CD4-positive, alpha-beta T cell treated with Interleukin-12 subunit alpha and Interleukin-12 subunit beta, for 1 hour (primary cell): ENCODE measurements at regions not wholly inside any gene's neighbourhood (a gene's known extent, or its start where the extent isn't known, plus 50 kb on each side); places are given as distances from the start of the nearest gene placed in this dataset.
"Not testable (repeated sequence)": the region's sequence is repeated elsewhere in the genome, so short reads cannot be mapped to it uniquely, and the experiment has no call there.

Source experiments
- DNase-seq: peaks from one replicate; pipeline ENCODE4 v3.0.0-alpha.2; 2020

DNA sequence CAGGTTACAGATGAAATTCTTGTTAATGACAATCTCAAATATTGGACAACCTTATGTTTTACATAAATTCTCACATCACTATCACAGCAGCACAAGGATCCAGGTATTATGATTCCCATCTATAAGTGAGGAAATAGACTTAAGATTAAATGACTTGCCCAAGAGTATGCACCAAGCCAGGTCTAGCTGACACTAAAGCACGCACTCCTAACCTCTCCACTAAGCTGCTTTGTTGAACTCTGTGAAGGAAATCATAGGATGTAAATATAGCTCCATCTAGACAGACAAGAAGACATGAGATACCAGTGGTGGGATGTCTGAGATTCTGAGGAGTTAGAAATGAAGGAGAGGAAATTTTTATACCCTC, 87.9 kb downstream of the PHLDA1 start:
- no peak for DNase-seq

DNA sequence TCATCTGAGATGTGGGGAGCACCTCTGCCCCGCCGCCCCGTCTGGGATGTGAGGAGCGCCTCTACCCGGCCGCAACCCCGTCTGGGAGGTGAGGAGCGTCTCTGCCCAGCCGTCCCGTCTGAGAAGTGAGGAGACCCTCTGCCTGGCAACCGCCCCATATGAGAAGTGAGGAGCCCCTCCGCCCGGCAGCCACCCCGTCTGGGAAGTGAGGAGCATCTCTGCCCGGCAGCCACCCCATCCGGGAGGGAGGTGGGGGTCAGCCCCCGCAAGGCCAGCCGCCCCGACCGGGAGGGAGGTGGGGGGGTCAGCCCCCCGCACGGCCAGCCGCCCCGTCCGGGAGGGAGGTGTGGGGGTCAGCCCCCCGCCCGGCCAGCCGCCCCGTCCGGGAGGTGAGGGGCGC, 89.9 kb downstream of the PHLDA1 start:
- not testable (repeated sequence) for DNase-seq

DNA sequence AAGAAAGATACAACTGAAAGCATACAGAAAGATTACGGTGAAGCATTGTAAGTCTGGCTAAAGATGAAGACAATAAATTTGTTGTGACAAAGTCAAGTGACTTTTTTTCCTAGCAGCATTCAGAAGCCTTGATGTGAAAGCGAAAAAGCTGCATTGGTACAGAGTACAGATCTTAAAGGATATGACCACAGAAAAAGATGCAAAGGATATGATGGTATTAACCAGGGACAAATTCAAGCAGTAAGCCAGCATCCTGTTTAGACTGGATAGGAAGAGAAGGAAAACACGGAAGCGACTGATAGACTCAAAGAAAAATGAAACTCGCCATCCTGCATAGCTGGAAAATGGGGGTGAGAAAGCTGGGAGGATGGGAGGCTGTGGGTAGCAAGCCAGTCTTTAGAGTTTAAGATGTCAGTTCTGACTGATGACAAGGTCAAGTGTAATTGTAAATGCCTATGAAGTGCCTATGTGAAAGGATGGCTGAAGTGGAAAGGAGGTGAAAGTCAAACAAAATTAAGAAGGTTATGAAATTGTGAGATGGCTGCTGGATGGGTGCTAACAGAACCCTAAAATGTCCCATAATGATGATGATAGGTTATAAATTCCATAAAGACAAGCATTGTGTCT, 92.4 kb downstream of the PHLDA1 start:
- DNase-seq: no peak

DNA sequence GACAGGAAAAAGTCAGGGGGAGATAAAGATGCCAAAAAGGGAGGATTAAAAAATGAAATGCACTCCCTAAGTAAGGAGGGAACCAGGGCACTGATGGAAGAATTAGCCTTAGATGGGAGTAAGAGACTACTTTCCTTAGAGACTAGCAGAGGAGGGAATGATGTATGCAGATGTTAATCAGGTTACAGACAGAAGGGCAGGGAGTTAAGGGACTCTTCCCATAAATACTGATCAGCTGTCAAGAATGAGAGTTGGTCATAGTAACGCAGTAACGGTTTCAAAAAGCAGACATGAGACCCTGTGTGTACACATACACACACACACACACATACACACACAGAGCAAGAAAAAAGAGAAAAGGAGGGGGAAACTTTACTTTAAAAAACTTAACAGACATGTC, 93.4 kb downstream of the PHLDA1 start:
- DNase-seq: no peak

DNA sequence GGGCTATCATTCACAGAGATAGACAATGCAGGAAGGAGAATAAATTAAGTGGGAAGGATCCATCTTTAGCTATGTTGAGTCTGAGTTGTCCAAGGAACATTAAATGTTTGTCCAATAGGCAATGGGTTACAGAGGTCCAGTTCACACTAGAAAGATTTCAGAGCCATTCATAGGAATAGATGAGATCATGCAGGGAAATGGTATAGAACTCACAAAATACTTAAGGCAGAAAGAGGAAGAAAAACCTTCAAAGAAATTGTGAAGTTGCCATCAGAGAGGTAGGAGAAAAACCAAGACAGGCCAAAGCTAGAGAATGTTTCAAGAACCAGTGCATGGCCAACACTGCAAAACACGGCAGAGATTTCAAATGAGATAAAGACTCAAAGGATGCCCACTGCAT, 94.1 kb downstream of the PHLDA1 start:
- no peak for DNase-seq

DNA sequence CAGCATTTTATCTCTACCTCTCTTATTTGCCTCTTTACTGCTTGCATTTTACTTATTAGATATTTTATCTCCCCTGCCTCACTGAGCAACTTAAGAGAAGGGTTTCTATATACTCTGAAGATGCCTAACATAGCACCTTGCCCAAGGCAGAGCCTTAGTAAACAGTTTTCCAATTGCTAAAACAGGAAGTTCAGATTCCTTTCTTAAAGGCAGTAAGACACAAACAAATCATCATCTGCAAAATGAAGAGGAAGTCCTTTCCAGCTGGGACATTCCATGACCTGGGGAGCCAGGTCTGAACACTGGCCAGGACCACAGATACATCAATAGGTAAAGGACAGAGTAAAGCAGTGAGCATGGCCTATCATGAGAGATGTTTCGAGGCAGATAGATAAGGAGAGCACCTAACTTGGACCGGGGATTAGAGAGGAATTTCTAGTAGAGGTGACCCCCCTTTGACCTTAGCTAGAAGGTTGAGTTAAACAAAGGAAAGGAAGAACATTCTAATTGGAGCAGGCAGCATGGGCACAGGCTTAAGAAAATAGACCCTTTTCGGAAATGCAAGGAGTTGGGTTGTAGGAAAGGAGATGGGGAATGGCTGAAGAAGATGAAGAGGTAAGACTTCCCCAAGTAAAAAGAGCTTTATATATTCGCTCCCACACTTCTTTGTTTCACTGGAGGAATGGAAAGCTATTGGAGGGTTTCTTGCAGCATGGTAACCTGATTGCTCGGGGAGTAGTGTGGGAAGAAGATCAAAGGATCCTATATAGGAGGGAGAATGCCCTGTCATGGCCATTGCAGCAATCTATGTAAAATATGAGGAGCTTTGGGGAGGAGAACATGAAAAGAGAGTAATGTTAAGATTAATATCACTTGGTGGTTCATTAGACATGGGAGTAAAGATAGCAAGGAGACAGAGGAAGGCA, 94.8 kb downstream of the PHLDA1 start:
- no peak for DNase-seq

DNA sequence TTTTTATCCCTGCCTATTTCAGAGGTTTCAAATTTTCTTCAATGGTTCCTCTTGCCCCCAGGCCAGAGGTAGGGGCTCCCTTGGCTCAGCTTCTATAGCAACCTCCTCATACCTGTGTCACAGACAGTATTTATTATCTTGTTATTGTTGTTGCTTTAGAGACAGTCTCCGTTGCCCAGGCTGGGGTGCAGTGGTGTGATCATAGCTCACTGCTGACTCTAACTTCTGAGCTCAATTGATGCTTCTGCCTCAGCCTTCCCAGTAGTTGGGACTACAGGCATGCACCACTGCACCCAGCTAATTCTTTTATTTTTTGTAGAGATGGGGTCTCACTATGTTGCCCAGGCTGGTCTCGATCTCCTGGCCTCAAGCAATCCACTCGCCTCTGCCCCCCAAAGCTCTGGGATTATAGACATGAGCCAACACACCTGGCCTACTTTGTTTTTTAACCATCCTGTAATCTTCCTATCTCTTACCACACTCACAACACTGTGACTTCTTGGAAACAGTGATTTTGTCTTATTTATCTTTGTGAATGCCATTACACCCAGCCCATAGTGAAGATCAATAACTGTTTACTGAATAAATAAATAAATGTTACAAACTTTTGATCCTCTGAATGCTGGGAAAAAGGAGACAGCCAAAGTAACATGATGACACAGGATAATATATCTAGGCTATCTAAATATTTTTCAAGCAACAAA, 95.9 kb downstream of the PHLDA1 start:
- no peak for DNase-seq

DNA sequence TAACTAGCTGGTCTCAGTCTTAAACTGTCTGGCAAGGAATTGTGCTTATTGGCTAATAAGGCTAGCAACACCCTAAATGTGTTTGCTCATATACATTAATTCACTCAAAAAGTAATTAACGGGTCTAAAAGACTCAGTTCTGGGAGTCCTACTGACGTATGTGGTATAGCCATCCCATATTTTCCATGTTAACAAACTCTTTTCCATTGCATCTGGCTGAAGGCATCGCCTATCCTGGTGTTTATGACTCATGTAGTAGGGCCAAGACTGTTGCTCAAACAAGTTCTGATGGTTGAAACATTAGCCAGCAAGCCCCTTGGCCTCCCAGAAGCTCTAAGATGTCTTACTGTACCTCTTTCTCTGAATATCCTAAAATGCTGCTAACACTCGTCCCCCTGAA, 98.5 kb downstream of the PHLDA1 start:
- DNase-seq: no peak

DNA sequence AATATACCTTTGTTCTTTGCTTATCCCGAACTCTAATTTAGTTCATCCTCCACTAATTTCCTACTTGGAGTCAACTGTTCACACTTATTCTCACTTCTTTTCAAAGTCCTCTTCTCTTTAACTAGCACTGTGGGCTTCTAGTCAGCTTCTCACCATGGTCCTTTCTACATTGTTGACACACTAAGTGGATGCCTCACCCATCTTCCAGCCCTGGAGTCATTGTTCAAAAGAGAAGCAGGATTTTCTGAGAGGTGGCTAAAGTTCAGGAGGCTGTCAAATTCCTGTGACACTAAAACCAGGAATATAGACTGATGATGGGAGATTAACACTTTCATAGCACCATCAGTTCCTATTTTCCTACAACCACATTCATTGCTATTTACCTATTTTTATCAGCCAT, 99.3 kb downstream of the PHLDA1 start:
- DNase-seq: no peak

DNA sequence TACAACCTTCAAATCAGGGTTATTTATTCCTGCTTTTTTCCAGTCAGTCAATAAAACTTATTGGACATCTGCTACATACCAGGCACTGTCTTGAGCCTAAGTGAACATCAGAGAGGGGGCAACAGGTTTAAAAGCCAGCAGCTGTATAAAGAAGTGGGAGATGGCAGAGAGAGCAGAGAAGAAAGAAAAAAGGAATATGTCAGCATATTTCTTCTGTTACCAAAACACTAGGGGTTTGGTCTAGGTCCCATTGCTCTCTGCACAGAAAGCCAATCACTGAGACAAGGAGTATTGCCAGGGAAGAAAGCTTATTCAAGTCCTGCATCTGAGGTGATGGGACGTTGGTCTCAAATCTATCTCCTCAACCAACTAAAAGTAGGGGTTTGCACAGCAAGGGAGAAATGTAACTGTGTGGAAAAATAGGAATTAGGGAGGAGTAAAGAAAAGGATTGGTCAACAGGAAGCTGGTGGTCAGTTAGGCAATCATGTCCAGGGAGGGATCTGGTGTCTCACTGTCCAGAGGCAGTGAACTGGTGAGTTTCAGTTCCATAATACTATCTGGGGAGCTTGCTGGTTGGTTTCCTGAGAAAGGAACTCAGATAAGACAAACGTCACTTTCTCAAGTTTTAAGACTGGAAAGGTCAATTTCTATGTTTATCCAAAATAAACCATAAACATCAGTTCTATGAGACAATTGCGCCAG, 107.5 kb downstream of the PHLDA1 start:
- no peak for DNase-seq

DNA sequence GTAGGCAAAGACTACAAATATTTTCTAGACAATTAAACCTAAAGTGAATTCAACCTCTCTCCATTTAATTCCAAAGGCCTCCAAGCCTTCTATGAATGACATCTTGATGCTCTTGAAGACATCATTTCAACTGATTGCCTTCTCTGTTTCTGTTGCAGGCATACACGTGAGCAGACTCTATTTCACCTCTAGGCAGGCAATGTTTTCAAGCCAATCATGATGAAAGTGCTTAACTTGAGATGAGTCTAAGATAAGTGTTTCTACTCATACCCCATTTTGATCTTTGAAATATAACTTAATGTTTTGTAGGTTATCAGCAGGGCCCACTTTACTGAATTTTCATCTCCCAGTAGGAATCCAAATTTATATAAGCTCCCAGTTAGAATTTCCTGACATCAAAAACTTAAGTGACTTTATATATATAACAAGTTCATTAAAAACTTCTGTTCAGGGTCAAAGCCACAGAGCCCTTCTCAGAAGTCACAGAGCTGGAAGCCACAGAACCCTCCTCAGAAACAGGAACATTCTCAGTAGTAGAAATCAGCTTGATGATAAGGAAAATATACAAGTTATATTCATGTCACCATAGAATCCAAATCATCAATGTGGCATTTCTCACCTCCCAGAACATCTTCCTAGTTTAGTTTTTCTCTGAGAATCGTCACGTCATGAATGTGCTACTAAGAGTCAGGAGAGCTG, 108.5 kb downstream of the PHLDA1 start:
- no peak for DNase-seq

DNA sequence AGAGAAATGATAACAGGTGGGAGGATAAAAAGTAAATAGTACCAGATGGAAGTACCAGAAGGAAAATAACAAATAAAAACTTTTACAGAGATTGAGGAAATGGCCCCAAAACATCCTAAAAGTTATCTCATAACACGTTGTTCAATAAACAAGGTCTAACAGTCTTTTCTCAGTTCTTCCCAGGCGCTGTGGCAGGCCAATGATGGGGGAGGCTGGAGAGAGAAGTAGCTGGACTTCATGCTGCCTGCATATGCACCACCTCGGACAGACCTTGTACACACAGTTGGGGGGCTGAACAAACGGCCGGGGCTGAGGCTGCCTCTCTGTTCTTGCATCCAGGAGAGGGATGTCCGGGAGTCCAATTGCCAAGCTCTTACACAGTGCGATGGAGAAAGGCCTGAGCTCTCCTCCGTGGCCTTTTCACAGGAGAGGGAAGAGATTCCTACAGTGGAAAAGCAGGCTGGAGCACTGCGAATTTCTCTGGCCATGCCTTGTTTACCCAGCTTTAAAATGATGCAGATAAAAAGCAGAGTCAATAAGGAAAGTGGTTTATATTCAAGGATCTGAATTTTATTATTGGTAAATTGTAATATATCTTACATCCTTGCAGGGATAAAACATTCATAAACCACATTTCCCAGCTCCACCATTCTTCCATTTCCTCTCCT, 109.8 kb downstream of the PHLDA1 start:
- DNase-seq: no peak

DNA sequence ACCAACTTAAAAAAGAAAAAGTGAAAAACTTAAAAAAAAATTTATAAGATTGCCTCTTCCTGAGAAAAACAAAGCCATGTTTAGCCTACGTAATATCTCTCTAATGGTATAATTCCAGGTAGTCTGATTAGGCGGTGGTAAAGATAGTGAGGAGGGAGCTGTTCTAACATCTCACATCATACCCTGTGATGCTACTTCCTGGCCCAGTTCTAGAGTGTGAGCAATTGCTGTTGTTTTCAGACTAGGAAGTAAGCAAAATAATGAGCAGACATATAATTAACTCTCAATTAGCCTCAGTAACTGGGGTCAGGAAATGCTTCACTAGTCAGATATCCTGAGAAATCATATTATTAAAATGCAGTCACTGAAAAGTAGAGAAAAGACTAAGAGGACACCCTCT, 113.9 kb downstream of the PHLDA1 start:
- DNase-seq: no peak

DNA sequence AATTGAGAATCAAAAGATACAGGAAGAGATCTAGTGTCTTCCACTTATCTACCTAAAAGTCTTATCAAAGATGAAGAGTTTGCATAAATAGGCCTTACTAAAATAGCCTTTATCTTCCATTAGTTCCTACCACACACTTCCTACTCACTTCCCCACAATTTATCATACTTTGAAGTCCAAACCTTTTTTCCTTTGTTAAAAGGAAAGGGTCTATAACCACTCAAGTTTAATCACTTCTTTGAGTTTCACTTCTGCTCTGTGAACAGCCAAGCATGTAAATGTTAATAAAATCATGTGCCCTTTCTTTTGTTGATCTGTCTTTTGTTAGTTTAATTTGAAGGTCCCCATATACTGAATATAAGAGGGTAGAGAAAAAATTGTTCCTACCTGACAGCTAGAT, 114.5 kb downstream of the PHLDA1 start:
- no peak for DNase-seq

DNA sequence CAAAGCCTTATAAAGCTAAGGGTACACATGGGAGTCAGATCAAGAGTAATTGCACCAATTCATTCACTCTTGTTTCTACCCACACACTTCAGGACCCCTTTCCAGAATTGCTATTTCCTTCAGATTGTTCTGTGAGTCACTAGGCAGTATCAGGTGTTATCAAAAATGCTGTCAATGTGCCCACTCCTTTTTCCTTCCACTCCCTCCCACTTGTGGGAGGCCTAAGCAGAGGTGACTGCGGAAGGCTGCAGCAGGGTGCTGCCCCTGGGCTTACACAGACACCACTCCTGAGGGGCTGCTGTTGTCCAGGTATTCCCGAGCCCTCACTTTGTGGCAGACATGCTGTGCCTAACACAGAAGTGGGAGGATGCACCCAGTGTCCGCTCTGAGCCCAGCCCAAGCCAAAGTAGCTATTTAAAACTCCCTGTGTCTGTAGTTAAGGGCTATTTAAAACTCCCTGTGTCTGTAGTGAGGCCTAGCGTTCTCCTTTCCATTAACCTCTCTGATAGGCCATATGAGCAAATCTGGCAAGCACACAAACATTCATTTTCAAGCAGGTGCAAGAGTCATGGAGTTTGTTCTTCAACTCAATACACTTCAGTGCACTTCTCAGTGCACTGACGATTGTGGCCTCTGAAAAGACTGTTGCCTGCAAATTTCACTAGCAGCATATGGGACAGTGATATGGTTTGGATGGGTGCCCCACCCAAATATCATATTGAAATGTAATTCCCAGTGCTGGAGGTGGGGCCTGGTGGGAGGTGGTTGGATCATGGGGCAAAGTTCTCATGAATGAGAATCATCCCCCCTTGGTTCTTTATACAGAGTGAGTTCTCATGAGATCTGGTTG, 117.8 kb downstream of the PHLDA1 start:
- DNase-seq: no peak

DNA sequence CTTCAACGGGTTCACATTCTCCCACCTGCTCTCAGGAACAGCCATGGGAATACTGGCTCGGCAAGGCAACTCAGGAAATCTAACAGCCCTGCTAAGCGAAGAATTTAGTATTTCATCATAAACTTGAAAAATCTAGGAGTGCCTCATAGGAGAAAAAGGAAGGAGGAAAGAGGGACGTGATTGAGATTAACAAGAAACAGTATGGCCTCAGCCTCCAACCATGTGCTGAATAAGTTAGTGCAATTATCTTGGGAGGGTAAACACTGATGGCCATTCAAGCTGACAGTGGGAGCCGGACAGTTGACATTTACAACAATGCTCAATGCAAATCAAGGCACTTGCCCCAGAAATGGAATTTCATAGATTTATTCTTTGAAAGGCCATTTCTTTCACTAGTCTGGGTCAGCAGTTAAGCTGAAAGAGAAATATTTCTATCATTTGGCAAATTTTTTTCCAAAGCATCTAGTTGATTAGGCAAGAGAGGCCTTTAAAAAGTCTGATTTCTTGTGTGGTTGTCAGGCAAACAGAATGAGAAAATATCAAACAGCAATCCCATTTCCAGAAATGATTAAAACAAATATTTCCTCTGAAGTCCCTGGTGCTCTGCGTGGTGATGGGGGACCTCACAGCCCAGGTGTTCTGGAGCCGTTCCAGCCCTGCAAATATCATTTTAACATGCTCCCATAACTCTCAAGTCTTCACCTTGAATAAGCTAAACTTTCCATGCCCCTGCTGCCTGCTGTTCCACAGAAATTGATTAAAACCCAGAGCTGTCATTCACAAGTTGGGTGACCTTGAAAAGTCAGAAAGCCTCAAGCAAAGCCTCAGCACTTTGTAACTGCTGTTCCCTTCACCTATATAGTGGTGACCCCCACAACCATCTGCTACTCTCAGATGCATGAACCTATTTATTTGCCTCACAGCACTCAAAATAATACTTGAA, 121.6 kb downstream of the PHLDA1 start:
- no peak for DNase-seq

DNA sequence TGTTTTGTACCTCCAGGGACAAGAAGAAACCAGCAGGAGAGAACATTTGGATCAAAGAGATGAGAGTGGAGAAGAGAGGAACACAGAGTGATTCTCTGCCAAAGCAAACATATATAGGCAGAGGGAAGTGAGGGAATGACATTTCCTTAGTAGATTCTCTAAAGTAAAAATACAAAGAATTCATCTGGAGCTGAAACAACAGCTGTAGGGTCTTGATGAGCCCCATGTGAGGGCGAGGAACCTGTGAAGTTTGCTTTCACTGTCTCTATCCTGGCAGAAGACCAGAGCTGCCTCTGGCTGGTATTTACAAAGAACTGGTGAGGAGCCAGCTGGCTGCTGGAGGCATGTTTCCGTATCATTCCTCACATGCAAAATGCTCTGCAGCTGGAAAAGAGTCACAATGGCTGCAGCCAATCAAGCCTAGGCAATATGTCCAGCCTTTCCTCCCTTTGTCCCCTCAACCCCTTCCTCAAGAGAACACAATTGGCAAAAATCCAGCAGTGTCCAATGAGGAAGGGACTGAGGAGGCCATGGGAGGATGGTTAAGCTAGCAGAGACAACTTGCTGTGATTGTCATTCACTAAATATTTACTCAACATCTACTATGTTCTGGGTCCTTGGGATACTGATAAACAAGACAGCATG, 122.5 kb downstream of the PHLDA1 start:
- no peak for DNase-seq

DNA sequence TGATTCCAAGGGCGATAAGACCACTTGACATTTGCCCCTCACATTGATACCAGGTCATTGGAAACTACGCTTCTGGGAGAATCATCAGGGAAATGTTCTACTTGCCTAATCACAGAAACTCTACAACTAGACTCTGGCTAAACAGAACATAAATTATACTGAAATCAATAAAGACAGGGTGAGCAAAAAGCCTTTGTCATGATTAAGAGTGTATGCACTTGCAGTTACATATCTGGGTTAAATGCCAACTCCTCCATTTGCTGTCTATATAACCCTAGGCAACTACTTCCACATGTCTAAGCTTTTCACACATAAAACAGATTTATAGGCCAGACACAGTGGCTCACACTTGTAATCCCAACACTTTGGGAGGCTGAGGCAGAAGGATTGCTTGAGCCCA, 125.7 kb downstream of the PHLDA1 start:
- no peak for DNase-seq

DNA sequence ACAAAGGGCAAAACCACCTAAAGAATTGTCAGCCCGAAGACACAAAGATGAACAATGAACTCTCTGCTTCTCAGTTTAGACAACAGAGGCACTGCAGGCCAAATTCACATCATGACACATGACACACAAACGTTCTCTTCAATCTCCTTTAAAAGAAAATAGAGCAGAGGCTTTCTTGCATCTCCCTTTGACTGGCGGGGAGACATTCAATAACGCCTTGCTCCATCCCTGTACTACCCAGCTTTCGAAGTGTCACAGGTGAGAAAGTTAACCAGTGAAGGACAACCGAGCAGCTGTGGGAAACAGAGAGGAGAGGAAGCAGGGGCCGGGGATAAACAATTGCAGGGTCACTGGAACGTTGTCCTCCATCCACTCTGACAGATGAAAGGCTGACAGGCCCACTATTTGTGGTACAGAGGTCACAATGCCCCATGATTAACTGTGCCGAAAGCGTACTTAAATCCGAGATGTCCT, 130.8 kb downstream of the PHLDA1 start:
- no peak for DNase-seq
